ENCODE measurements at regions not wholly inside any gene's neighbourhood (a gene's known extent, or its start where the extent isn't known, plus 50 kb on each side); places are given as distances from the start of the nearest gene placed in this dataset.

DNA sequence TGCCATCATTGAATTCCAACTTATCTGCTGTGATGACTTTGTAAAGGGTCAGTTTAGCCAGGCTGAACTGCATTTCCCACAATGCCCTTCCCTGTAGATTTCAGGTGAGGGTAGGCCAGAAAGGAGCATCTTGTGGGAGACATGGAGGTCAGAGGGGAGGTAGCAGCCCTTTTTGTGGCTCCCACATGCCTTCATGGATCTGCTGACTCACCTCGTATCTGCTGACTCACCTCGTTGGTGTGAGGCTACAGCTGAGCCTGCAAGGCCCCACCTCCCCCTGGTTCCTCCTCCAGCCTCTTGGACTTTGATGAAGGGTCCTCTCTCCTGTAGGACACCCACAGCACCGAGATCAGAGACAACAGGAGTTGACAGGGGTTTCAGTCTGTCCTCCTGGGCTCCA, 102.5 kb downstream of the SALL1 start:
- no peaks in the 10 kb centered on the region for H3K4me1 Mint-ChIP-seq
- no peak overlapping the region for H3K27ac Mint-ChIP-seq
- no peak overlapping the region for H3K4me3 Mint-ChIP-seq
- H3K27me3 Mint-ChIP-seq: peaks cover 1% of the 10 kb centered on the region
- no peaks in the 10 kb centered on the region for H3K36me3 Mint-ChIP-seq
- no peaks in the 10 kb centered on the region for H3K9me3 Mint-ChIP-seq

DNA sequence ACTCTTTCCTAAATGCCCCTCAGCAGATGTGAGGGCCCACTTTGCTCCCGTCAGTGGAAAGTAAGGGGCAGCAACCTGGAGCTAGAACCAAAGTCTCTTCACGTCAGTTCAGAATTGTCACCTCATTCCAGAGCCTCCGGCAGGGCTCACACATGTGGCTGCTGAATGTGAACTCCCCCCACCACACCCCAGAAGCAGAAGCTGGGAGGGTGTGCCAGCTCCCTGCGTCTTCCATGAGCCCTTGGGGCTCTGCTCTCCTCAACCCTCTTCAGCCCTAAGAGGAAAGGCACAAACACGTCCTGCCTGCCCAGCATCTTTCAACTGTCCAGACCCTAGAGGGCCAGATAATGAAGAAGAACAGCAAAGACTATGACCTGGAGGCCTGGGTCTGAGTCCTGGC, 105.3 kb downstream of the SALL1 start:
- Mint-ChIP-seq H3K4me3 (no peak overlapping the region), H3K9me3 (no peaks in the 10 kb centered on the region), H3K27me3 (peaks cover 3% of the 10 kb centered on the region), H3K27ac (no peak overlapping the region), H3K36me3 (no peaks in the 10 kb centered on the region), H3K4me1 (no peaks in the 10 kb centered on the region)

DNA sequence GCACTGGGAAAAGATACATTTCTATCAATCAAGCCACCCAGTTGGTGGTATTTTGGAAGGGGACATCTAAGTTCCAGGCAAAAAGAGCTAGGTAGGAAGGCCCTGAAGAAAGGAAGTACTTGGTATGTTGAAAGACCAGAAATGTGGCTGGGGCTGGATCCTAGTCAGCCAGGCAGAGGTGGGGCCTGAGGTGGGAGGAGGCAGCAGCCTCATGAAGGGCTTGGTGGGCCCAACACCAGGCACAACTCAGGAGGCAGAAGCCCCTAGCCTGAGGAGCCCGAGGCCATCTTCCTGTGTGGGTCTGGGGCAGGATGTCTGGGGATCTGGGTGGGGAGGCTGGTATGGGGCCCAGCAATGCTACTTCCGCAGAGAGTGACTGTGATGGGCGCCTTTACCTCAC, 105.9 kb downstream of the SALL1 start:
- H3K4me1 Mint-ChIP-seq: no peaks in the 10 kb centered on the region
- H3K4me3 Mint-ChIP-seq: no peak overlapping the region
- no peaks in the 10 kb centered on the region for H3K9me3 Mint-ChIP-seq
- peaks cover 3% of the 10 kb centered on the region for H3K27me3 Mint-ChIP-seq
- no peaks in the 10 kb centered on the region for H3K36me3 Mint-ChIP-seq
- H3K27ac Mint-ChIP-seq: no peak overlapping the region

DNA sequence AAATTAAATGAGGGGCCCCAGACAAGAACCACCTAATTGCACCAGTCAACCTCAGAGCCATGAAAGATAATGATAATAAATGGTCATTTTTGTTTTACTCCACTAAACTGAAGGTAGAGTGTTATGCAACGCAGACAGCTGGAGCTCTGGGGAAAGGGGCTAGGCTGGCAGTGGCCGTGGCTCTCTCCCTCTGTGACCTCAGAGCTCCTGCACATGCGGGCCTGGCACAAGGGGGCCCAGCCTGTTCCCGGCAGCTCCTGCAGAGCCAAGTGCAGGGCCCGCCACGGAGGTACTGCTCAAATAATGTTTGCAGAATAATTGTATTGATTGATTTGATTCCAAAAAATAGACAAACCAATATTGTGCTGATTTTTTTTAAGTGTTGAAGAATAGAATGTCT, 109.5 kb downstream of the SALL1 start:
- Mint-ChIP-seq H3K36me3 (no peaks in the 10 kb centered on the region), H3K9me3 (no peaks in the 10 kb centered on the region), H3K27ac (no peak overlapping the region), H3K27me3 (peaks cover 16% of the 10 kb centered on the region), H3K4me1 (no peaks in the 10 kb centered on the region), H3K4me3 (no peak overlapping the region)

DNA sequence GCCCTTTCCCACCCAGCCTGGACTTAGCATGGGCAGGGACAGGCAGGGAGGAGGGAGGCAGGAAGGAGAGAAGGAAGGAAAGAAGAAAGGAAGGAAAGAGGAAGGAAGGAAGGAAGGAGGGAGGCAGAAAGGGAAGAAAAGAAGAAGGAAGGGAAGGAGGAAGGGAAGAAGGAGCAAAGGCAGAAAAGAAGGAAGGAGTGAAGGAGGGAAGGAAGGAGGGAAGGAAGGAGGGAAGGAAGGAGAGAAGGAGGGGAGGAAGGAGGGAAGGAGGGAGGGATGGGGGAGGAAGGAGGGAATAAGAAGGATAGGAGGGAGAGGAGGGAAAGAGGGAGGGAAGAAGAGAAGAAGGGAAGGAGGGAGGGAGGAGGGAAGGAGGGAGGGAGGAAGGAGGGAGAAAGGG, 110.4 kb downstream of the SALL1 start:
- Mint-ChIP-seq H3K27ac (no peak overlapping the region), H3K36me3 (no peaks in the 10 kb centered on the region), H3K27me3 (peaks cover 16% of the 10 kb centered on the region), H3K9me3 (no peaks in the 10 kb centered on the region), H3K4me3 (no peak overlapping the region), H3K4me1 (no peaks in the 10 kb centered on the region)

DNA sequence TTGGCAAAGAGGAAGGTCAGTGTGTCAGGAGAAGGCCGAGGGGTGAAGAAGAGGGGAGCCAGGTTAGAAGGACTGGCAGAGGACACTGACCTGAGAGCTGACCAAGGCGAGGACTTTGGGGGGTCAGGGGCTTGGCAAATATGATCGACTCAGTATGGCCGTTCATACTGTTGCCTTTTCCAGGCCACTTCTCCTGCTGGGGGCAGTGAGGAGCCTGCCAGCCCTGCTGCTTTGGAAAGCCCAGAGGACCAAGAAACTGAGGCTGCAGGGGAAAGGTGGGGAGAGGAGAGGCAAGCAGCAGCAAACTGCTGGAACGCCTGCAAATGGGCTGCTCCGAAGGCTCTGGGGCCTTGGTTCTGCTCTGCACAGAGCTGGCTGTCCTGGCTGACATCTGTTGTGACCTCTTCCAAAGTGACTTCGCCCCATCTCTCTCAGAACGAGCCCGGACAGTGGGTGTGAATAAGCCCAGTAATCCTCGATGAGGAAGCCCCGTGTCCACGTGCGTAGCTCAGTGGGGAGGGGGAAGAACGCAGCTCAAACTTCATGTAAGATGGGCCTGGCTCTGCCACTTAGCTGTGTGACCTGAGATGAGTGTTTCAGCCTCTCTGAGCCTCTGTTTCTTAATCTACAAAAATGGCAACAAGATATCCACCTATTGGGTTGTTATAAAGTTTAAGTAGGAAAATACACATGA, 111.3 kb downstream of the SALL1 start:
- H3K36me3 Mint-ChIP-seq: no peaks in the 10 kb centered on the region
- H3K4me3 Mint-ChIP-seq: no peak overlapping the region
- H3K27me3 Mint-ChIP-seq: peaks cover 14% of the 10 kb centered on the region
- no peaks in the 10 kb centered on the region for H3K4me1 Mint-ChIP-seq
- H3K27ac Mint-ChIP-seq: no peak overlapping the region
- no peaks in the 10 kb centered on the region for H3K9me3 Mint-ChIP-seq

DNA sequence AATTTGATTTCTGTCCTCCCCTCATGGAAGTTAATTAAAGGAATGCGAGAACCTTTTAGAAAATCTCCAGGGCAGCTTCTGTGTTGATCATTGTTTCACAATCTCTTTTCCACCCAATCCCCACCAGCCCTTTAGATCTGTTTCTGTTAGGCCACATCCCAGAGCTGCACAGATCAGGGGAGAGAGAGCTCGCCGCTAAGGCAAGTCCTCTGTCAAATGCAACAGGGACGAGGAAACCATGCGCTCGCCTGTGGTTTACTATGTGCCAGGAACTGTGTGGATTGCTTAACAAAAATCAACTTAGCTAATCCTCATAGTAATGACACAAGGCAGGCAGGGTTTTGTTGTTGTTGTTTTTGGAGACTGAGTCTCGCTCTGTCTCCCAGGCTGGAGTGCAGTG, 115.4 kb downstream of the SALL1 start:
- no peaks in the 10 kb centered on the region for H3K36me3 Mint-ChIP-seq
- H3K4me1 Mint-ChIP-seq: no peaks in the 10 kb centered on the region
- no peak overlapping the region for H3K27ac Mint-ChIP-seq
- peaks cover 16% of the 10 kb centered on the region for H3K27me3 Mint-ChIP-seq
- H3K4me3 Mint-ChIP-seq: no peak overlapping the region
- no peaks in the 10 kb centered on the region for H3K9me3 Mint-ChIP-seq

DNA sequence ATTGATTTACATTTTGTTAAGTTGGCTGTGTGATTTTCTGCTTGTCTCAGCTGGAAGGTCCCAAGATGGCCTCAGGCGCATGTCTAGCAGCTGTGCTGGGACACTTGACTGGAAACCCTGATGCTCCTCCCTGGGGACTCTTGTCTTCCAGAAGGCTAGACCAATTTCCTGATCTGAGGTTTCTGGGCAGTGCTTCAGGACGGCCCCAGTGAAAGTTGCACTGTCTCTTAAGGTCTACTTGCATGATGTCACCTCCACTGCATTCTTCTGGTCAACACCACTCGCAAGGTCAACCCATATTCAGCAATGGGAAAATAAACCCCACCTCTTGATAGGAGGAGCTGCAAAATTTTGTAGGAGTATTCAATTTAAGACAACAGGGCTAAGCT, 116.0 kb downstream of the SALL1 start:
- Mint-ChIP-seq H3K36me3 (no peaks in the 10 kb centered on the region), H3K9me3 (no peaks in the 10 kb centered on the region), H3K27me3 (peaks cover 15% of the 10 kb centered on the region), H3K4me1 (no peaks in the 10 kb centered on the region), H3K4me3 (no peak overlapping the region), H3K27ac (no peak overlapping the region)

DNA sequence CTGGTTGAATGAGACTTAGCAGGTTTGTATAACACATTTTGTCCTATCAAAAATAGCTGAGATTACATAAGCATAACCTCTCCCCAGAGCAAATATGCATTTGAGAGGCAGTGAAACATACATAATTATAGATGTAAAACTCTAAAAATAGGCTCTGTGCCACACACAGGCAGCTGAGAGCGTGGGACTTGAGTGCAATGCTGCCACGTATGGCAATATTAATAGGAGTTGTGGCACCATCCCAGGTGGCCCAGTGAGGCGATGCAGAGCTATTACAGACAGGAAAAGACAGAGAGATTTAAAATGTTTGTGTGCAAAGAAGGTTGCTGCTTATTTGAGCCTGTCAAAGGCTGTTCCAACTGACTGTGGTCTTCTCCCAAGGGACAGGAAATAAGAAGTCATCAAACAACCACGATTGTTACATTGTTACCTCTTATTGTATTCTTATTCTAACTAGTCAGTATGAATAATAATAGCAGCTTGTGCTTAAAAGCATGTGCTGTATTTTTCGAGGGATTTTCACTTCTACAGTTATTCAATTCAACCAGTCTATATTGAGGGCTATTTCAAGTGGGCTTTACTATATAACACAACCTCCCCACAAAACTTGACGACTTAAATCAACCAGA, 116.5 kb downstream of the SALL1 start:
- Mint-ChIP-seq H3K27me3 (peaks cover 12% of the 10 kb centered on the region), H3K4me1 (no peaks in the 10 kb centered on the region), H3K27ac (no peak overlapping the region), H3K9me3 (no peaks in the 10 kb centered on the region), H3K36me3 (no peaks in the 10 kb centered on the region), H3K4me3 (no peak overlapping the region)

DNA sequence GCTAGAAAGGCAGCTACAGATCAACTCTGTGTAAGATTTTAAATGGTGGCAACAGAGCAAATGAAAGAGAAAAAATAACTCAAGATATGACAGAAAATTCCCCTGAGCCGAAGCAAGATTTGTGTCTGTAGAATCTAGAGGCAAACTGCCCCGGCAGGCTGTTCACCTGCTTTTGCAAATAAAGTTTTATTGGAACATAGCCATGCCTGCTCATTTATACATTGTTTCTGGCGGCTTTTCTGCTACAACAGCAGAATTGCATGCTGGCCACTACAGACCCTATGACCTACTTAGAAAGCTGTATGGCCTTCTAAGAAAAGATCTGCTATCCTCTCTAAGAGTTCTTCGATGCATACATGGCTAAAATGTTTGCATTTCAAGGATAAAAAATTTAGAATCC, 119.5 kb downstream of the SALL1 start:
- H3K36me3 Mint-ChIP-seq: no peaks in the 10 kb centered on the region

DNA sequence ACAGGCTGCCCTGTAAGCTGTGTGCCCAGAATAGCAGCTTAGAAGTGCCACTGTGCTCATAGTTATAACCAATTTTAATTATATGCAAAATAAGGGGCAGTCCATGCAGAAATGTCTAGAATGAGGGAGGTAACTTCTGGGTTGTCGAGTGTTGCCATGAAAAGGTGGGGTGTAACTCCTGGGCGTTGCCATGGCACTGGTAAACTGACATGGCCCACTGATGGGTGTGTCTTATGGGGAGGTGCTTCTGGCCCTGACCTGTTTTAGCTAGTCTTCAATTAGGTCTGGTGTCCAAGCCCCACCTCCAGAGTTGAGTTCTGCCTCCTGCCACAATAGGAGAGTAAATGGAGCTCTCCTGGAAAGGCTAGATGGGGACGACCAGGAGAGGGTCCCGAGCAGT, 120.6 kb downstream of the SALL1 start:
- Mint-ChIP-seq H3K27me3 (peaks cover 10% of the 10 kb centered on the region), H3K9me3 (no peaks in the 10 kb centered on the region), H3K4me3 (no peak overlapping the region), H3K36me3 (no peaks in the 10 kb centered on the region), H3K27ac (no peak overlapping the region), H3K4me1 (no peaks in the 10 kb centered on the region)

More for the DNA sequence above, 119.5 kb downstream of the SALL1 start:
- no peaks in the 10 kb centered on the region for H3K9me3 Mint-ChIP-seq
- H3K27me3 Mint-ChIP-seq: peaks cover 3% of the 10 kb centered on the region
- H3K4me3 Mint-ChIP-seq: no peak overlapping the region
- H3K4me1 Mint-ChIP-seq: no peaks in the 10 kb centered on the region
- no peak overlapping the region for H3K27ac Mint-ChIP-seq

DNA sequence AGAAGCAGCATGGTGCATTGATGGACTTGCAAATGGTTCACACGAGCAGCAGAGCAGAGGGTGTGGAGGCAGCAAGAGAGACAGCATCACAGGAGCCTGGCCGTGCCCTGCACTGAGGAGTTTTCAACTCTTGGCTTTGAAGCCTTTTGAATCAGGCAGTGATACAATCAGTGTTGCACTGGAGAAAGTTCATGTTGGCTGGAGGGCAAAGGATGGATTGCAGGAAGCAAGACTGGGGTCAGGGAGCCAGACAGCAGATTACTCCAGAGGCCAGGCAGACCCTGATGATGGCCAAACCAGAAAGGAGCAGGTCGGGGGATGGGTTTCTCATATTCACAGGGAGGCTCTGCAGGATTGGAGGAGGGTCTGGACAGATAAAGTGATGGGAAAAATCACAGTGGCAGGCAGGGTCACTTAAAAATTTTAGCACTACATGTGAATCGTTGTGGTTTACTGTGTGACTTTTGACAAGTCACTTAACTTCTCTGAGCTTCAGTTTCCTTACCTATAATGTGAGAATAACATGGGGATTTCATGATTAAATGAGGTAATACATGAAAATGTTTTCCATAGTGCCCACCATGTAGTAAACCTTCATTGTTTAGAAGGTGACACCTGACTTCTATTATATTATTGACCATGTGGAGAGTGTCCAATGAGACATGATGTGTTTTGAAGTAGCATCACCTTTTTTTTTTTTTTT, 125.3 kb downstream of the SALL1 start:
- Mint-ChIP-seq H3K4me3 (no peak overlapping the region), H3K9me3 (no peaks in the 10 kb centered on the region), H3K36me3 (no peaks in the 10 kb centered on the region), H3K27ac (no peak overlapping the region), H3K27me3 (peaks cover 7% of the 10 kb centered on the region), H3K4me1 (no peaks in the 10 kb centered on the region)

DNA sequence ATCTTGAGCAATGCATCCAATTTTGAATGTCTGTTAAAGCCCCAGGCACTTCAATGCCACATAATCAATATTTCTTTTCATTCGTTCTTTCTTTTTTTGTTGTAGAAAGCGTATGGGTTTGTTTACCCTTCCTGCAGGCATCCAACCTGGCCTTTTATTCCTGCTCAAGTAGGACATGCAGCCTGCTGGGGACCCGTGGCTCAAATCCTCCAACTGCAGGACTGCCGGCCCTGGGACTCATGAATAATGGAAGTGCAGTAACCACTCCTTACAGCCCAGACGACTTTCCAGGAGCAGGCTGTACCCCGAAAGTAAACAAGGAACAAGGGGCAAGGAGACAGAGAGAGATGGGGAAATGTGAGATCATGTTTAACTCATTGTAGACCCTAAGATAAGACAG, 126.4 kb downstream of the SALL1 start:
- no peak overlapping the region for H3K27ac Mint-ChIP-seq
- H3K4me3 Mint-ChIP-seq: no peak overlapping the region
- no peaks in the 10 kb centered on the region for H3K36me3 Mint-ChIP-seq
- peaks cover 7% of the 10 kb centered on the region for H3K27me3 Mint-ChIP-seq
- no peaks in the 10 kb centered on the region for H3K9me3 Mint-ChIP-seq
- H3K4me1 Mint-ChIP-seq: no peaks in the 10 kb centered on the region

DNA sequence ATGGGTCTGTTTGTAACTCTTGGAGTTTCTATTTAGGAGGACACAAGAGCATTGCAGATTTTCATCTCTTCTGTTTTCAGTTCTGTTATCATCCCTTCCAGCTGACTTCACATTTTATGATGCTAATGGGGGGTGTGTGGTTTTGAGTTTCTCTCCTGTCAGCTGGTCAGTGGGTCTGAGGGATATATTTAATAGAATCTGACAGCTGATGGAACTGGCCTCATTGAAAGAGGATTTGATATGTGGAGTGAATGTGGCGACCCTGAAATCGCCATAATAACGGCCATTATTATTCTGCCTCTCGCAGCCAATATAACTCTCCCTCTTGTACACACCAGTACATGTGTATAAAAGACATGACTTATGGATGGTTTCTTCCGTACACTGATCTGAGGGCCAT, 128.1 kb downstream of the SALL1 start:
- H3K36me3 Mint-ChIP-seq: no peaks in the 10 kb centered on the region
- peaks cover 7% of the 10 kb centered on the region for H3K27me3 Mint-ChIP-seq
- no peak overlapping the region for H3K27ac Mint-ChIP-seq
- H3K9me3 Mint-ChIP-seq: no peaks in the 10 kb centered on the region
- no peaks in the 10 kb centered on the region for H3K4me1 Mint-ChIP-seq
- no peak overlapping the region for H3K4me3 Mint-ChIP-seq

DNA sequence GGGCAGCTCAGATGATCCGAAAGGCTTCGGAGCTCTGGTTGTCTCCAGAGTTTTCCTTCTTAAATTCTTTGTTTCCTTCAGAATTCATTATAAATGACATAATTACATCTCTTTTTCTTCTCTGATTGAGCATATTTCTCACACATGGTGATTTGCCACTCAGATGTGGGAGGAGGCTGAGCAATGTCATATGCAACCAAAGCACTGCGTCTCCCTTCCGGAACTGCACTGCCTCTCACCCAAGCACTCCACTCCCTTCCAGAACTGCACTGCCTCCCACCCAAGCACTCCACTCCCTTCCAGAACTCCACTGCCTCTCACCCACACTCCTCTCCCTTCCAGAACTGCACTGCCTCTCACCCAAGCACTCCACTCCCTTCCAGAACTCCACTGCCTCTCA, 131.5 kb downstream of the SALL1 start:
- no peak overlapping the region for H3K27ac Mint-ChIP-seq
- no peaks in the 10 kb centered on the region for H3K9me3 Mint-ChIP-seq
- peaks cover 6% of the 10 kb centered on the region for H3K27me3 Mint-ChIP-seq
- H3K4me3 Mint-ChIP-seq: no peak overlapping the region
- no peaks in the 10 kb centered on the region for H3K4me1 Mint-ChIP-seq
- no peaks in the 10 kb centered on the region for H3K36me3 Mint-ChIP-seq

DNA sequence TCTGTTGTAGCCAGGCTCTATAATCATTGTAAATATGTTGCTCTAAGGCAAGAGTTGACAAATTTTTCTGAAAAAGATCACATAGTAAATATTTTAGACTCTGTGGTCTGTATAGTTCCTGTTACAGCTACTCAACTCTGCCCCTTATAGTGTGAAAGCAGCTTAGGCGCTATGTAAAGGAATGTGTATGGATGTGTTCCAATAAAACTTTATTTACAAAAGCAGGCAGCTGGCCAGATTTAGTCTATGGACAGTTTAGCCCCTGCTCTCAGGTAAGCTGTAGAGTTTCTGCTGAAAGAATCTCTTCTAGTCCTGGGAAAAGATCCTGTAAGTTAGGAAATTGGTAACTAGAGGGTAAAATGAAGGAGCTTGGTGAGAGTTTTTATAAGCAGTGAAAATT, 133.1 kb downstream of the SALL1 start:
- peaks cover 6% of the 10 kb centered on the region for H3K27me3 Mint-ChIP-seq
- no peaks in the 10 kb centered on the region for H3K36me3 Mint-ChIP-seq
- no peak overlapping the region for H3K27ac Mint-ChIP-seq
- no peaks in the 10 kb centered on the region for H3K4me1 Mint-ChIP-seq
- no peak overlapping the region for H3K4me3 Mint-ChIP-seq
- no peaks in the 10 kb centered on the region for H3K9me3 Mint-ChIP-seq

Measured in activated naive CD4-positive, alpha-beta T cell treated with anti-CD3 and anti-CD28 coated beads, Interleukin-2, amount 50 U/mL, for 24 hours (primary cell).